Hematopoietic multipotent progenitor cell treated with erythropoietin and hydrocortisone succinate and interleukin-3 and kit ligand, for 17 days (in vitro differentiated cells): ENCODE measurements at regions not wholly inside any gene's neighbourhood (a gene's known extent, or its start where the extent isn't known, plus 50 kb on each side); places are given as distances from the start of the nearest gene placed in this dataset.

Source experiments
- DNase-seq: peaks from one replicate; pipeline ENCODE4 v3.0.0-alpha.2; 2015; ENCODE audit warnings: low spot score

DNA sequence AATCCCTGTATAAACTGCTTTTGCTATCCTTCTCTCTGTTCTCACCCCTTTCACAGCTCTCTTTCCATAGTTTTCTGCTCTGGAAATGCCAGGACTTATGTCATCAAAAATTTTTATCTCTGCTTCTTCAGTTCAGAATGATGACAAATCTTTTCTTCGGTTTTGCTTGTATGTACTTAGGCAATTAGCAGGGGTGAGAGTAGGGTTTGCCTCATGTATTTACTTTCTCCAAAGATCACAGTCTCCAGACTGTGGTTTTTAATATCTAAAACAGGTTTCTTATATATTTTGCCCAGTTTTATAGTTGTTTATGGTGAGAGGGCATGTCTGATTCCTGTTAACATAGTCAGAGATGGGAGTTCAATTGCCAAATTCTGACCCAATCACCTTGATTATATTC, 235.4 kb upstream of the LYPLAL1 start:
- DNase-seq: no peak

DNA sequence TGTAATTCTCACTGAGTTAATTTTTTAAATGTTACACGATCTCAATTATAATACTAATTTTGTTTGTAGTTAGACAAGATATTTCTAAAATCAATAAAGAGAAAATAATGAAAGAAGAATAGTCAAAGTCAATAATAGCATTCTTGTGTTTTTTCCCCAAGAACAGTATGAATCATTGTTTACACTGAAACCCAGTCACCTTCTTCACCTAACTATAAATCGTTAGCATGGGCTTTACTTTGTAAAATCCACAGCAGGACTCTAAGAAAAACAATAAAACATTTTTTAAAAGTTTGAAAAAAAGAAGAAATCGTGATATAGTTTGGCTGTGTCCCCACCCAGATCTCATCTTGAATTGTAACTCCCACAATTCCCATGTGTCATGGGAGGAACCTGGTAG, 234.6 kb upstream of the LYPLAL1 start:
- DNase-seq: no peak

DNA sequence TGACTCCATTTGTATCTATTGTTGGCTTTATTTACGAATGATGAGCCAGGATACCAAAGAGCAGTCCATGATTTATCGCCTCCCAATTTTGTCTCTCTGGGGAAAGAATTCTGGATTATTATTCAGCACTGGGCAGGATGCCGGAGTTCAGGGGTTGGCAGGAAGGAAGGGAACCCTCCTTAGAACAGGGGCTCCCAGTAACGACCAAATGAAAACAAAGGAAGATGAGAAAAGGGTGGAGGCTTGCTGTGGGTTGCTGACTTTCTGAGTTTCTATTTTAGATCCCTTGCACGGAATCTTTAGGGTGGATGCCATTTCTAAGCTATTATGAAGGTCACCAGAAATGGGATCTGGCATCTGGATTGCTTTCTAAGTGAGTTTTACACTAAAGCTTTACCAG, 231.2 kb upstream of the LYPLAL1 start:
- DNase-seq: no peak

DNA sequence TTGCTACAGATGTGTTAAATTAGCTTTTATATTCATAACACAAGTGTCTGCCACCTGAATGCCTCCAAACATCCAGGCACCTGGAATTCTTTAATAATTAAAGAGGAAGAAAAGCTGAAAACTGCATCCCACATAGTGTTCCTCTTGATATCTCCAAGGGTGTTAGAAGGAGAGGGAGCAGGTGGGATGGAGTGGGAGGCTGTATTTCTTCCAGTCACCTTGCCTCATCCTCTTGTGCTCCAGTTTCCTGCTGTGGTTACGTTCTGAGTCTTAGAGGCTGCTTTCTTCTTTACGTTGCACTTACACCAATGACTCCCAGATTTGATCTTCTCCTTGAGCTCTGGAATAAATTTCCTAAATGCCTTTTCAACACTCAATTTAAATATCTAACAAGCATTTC, 230.3 kb upstream of the LYPLAL1 start:
- DNase-seq: no peak

DNA sequence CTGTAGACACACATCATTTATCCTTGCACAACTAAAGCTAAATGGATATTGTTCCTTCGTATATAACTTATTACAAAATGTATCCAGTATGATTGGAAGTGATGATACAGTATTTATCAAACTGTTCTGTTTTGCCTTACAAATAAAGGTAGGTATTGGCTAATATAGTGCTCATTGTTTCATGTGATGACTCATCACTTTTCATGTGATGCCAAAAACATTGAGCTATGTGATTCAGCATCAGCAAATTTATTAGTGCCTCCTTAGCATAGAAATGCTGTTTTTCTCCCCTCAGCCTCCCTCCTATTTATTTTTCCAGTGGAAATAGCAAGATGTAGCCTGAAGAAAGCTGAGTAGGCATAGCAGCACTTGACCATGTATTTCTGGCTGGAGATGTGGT, 228.6 kb upstream of the LYPLAL1 start:
- no peak for DNase-seq

DNA sequence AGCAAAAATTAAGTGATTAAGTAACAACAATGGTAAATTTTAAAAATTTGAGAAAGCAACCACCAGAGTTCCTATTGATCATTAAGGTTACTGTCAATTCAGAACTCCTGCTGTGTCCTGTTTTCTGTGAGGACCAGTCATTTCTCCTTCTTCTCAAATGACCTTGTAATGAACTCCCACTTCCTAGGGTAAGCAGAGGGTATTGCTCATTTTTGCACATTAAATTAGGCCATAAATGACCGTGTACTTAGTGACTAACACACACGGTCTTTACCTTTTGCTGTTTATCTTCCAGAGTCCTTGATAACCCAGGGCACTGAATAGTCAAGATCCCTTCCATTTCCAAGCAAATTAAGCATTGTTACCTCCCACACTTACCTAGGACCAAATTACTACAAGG, 227.5 kb upstream of the LYPLAL1 start:
- DNase-seq: no peak

DNA sequence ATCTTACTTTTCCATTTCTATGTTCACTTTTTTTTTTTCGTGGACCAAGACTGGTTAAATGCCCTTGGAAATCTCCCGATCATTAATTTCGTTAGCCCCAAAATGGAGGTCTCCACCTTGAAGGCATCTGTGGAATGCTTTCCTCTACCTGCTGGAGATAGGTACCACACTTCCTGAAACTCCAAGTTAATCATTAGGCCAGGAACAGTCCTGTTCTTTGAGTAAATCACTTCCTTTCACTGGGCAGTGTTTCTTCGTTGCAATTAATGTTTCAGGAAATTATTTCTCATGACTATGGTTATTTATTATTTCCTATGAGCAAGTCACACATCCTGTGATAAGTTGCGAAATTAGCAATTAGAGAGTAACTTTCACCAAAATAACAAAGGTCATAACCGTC, 225.2 kb upstream of the LYPLAL1 start:
- no peak for DNase-seq

DNA sequence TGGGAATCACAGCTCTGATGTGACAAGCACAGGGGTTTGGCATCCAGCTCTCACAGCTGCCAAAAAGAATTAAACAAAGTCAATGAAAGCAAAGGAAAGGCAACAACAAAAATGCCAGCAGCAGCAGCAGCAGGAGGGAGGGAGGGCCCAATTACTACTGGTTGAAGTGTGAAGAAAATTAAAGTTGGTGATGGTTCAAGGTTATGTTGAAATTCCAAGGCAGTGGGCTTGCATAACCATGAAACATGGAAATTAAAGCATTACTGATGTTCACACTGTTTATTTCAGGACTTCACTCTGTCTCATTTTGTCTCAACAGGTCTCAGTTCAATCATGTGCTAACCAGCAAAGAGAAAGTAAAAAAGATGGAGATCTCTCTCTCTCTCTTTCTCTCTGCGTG, 220.3 kb upstream of the LYPLAL1 start:
- DNase-seq: no peak

DNA sequence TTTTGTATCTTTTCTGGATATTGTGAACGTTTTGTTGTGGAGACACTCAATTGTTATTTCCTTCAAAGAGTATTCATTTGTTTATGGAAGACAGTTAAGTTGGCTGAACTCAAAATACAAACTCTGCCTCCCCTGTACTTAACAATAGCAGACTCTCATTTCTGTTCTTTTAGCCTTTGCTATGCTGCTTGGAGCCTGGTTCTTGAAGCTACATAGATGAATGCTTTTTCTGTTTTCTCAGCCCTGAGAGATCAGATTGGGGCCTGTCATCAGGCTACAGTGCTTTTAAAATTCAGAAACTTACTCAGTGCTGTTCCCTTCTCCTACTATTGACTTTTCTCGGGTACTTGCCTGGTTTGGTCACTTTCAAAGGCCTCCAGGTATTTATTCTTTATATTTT, 215.7 kb upstream of the LYPLAL1 start:
- DNase-seq: no peak

DNA sequence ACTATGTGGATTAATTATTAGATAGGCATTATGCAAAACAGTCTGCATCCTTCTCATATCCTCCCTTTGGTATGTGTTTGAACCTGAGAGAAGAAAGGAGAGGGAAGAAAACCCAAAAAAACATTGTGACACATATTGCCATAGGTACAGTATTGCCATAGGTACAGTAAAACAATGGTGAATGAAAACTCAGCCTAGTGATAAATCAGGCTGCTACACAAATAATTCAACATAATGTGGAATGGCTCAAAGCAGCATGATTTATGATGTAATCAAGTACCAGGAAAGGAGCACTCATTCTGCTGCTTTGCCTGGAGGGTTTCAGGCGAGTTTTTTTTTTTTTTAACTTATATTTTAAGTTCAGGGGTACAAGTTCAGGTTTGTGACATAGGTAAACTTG, 213.9 kb upstream of the LYPLAL1 start:
- no peak for DNase-seq

DNA sequence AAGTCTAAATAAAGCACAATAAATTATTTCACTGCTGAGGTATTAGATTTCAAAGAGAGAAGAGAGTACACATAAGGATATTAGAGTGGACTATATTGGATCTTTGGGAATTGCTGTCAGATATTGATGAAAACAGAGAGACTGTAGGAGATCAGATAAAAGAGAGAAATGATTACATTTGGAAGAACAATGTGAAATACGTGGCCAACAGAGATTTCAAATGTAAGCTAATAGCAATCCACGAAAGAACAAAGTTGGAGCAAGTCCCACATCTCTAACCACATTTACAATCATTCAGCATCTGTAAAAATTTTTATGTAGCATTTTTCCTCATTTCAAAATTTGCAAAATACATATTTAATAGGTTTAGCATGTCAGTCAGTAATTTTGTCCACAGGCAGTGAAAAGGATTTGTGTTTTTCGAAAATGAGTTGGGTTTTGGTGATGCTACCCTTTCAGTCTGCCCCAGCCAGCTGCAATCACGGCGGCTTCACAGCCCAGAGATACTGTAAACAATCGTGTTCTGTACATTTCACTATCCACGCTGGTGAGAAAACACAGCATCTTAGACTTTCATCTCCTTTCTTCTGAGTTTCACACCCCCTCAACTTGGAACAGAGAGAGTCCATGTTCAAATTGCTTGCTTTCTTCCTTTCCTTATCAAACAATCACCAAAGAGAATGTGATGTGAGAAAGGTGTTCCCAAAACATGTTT, 209.1 kb upstream of the LYPLAL1 start:
- DNase-seq: no peak

DNA sequence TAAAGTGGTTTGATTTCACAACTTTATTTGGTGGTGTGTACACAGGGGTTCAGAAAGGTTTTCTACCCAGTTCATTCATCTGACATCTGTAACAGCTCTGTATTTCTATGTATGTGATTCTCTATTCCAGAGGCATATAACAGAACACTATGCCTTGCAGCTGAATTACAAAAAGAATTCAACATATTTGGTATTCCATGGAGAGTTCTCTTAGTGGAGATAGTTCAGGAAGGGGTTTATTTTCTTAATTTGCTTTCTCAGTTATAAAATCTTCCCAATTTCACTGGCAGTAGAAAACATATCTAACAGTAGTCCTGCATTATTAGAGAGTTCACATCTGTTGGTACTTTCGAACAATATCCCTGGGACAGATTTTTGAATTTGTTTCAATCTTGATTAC, 207.9 kb upstream of the LYPLAL1 start:
- DNase-seq: no peak

DNA sequence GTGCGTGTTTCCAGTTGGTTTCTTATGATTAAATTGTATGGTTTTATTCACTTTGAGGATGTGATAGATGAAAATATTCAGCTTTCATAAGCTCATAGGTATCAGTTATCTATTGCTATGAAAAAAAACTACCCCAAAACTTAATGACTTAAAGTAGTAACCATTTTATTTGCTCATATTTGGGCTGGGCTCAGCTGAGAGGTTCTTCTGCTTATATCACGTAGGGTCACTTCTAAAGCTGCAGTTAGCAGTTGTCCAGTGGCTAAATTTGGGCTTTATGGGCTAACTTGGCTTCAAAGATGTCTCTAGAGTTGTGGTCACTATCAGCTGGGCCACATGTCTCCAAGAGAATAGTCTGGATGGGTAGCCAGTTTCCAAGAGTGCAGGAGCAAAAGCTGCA, 206.4 kb upstream of the LYPLAL1 start:
- no peak for DNase-seq

DNA sequence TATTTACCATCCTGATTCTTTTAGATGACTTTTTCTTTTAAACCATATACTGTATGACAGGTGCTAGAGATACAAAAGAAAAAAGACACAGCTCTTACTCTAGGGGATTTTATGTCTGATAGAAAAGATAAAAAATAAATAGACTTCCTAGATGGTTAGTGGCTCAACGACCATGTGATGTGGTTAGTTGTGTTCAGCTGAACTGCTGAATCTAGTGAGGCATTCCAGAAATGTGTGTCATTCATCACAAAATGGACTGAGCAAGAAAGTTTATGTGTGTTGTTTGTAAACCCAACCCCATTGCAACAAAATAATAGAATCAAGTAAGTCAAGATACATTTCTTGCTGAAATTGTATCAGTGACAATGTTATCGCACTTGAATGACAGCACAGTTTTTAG, 205.8 kb upstream of the LYPLAL1 start:
- DNase-seq: no peak

DNA sequence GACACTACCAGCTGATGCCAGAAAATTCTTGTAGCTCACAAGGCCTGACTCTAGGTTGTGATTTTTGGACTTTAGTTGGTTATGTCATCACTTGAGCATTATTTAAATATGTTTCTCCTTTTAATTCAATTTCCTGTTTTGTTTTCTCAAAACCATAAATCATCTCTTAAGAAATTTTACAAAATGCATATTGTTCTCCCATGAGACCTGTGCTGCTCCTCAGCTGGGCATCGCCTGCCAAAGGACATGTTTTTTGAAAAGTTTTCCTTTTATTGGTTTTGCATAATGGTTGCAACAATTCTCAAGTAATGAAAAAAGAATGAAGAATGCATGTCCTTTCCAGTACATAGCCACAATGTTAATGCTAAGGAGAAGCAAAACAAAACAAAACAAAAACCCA, 204.7 kb upstream of the LYPLAL1 start:
- no peak for DNase-seq

DNA sequence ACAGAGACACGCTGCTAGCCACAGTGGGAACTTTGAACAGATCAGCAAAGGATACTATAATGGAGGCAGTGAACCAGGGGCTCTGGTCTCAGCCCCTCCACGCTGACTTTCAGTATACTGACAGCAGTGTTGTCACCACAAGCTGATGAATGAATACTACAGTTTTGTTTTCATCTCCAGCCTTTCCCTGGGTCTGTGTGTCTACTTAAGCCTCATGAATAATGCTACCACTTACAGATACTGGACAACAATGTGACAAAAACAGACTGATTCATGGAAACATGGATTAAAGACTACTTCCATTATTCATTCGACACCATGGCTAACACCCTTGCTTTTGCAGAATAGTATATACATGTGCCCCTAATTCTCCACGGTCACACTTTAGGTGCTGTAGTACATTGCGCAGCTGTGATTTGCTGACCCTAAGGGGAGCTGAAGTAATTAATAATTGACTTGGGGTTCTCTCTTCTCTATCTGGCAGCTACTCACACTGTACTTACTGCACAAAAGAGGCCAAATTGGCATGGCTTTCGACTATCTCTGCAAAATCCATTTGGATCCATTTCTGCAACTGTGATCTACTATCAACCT, 203.2 kb upstream of the LYPLAL1 start:
- DNase-seq: no peak

DNA sequence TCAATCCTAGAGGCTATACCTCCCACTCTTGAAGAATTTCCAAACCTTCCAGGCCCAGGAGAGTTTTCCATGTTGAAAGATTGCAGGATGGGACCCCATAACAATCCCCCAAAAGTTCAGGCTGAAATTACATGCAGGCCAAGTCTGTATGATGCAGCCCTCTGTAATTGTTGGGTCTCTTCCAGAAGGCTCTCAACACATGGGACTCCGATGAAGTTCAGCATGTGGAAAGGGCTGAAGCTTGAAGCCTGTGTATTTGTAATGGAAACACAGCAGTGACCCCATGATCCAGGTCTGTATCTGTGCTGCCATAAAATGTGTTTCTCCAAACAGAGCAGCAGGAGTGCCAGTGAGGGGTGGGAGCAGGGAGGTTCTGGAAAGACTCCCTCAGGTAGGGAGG, 202.5 kb upstream of the LYPLAL1 start:
- DNase-seq: no peak

DNA sequence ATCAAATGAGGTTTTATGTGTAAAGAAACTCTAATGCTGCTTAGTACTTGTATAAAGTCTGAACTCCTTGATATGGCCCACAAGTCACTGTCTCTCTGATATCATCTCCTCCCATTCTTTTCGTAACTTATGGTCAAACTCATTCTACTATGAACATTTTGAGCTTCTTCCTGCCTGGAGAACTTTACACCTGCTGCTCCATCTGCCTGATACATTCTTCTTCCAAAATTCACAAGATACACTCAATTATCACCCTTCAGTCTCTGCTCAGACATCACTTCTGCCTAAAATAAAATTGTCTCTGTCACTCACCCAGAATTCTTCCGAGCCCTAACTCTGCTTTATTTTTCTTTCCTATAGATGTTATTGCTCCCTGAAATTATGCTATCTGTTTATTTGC, 192.8 kb upstream of the LYPLAL1 start:
- no peak for DNase-seq

DNA sequence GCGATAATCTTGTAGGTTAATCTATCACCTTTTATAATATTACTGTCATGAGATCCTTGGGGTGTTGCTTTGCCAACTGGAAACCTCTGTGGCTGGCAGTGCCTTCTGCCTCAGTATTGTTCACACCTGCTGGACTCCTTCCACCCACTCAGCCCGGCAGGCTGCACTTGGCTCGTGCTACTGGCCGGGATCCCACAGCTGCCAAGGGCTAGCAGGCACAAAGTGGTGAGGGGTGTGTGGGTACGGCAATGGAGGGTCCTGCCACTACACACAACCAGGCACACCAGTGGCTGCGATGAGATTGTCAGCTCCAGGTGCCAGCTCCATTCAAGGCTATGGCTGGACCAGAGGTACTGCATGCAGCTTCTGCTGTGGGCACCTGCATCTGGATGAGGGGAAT, 191.2 kb upstream of the LYPLAL1 start:
- no peak for DNase-seq

DNA sequence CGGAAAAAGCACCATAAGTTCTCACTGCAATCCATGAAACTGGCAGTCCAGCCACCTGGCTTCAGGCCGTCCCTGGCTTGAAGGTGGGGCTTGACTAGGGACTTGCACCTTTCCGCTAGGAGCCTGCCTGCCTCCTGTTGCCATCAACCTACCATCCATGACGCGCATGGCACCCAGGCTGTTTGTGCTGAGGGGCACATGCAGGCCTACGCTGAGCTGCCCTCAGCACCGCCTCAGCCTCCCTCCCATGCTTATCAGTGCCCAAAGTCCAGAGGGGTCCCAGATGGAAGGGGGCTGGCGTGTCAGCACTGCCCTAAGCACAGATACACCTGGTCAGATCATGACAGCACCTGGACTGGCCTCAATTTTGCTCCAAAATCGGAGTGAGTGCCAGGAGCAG, 190.2 kb upstream of the LYPLAL1 start:
- no peak for DNase-seq

DNA sequence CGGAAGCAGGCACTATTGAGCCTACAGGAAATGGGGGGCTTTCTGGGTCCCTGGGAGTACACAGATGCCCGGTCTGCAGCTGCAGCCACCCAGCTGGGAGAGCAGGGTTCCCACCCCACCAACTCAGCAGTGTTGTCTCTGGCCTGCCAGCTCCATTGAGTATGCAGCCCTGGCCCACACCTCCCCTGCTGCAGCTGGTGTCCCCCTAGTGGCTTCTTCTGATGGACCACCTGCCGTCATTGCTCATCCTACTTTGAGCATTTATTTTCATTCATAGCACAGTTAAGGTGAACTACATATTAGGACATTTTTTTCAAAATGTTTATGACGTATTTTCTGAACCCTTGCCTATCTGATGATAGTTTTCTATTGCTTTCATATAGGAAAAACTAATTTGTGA, 189.8 kb upstream of the LYPLAL1 start:
- no peak for DNase-seq

DNA sequence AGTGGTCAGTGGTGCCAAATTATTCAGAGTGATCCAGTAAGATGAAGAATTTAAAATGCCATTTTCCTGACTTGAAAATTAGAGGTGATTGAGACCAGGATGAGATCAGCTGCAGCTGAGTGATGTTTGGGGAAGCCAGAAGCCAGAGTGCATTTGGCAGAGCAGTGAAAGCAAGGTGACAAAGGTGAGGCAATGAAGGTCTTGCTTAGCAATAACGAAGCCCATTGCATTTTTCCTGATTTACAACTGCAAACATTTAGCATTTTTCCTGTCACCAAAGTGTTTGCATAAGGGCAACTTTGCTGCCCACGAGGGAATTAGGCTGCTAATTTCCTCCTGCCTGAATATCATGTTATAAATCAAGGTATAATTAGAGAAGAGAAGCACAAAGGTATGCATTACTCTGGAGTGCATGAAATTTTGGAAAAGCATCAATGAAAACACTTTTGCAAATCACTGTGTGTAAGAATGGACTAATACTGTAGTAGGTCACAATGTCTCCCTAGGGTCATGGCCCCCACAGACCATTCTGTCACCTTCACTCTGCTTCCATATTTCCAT, 188.2 kb upstream of the LYPLAL1 start:
- DNase-seq: no peak

DNA sequence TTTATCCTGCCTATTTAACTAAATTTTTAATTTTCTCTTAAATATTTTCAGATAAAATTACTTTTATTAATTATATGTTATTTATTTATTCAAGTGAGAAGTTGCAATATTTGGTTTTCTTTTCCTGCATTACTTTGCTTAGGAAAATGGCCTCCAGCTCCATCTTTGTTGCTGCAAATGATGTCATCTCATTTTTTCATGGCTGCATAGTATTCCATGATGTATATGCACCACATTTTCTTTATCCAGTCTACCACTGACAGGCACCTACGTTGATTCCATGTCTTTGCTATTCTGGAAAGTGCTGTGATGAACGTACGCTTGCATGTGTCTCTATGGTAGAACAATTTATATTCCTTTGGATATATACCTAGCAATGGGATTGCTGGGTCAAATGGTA, 186.9 kb upstream of the LYPLAL1 start:
- no peak for DNase-seq

DNA sequence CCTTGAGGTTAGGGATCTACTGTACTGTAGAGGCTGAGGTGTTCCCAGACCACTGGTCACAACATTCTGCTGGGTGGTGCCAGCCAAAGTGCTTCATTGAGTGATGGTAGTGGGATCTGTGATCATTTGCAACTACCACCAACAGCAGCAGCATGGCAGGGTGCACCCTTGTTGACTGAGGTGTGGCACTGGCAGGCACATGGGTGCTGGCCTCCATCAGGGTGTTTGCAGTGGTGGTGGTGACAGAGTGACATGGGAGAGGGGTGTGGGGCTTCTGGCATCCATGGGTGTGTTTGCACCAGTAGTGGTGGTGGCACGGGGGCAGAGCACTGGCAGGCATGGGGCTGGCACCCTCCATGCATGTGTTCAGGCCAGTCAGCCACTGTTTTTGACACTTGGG, 183.7 kb upstream of the LYPLAL1 start:
- no peak for DNase-seq
